ENCODE measurements at regions not wholly inside any gene's neighbourhood (a gene's known extent, or its start where the extent isn't known, plus 50 kb on each side); places are given as distances from the start of the nearest gene placed in this dataset.
"Not testable (repeated sequence)": the region's sequence is repeated elsewhere in the genome, so short reads cannot be mapped to it uniquely, and the experiment has no call there.

DNA sequence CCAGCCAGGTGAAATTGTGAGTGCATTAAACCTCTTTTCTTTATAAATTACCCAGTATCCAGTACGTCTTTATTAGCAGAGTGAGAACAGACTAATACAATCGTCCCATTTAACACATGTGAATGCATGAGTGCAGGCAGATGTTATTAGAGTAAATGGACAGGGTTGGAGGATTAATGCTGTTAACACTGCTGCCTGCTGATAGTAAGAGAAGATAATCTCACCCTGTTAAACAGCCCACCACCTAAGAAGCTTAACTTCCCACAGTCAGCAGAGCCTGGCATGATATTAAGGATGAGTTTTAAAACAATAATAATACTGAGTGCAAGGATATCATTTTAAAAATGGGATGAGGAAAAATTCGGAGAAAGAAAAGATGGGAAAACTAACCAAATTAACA is 181.4 kb upstream of the LHX8 start:
- 8 to 79% (median 52%) methylated on average over 1 to 3 of the region's 3 CpGs for WGBS, 10 experiments
- Histone ChIP-seq H3K27ac (no peak overlapping the region), H3K4me3 (no peak overlapping the region), H3K4me1 (replicated peaks in 1 of 2) (peaks cover 0 to 4% of the 10 kb centered on the region in 2 donors)
- no peak for ATAC-seq (replicated peaks in 6 of 8)
- in situ Hi-C loops (cut with MboI; ENCODE audit: low pct_unique_long_range_greater_than_20kb in 2 of 9, low sequenced_read_pairs in 9 of 9, unreplicated experiment in 9 of 9): no loop called here

- in situ Hi-C loops (cut with MboI; ENCODE audit: low pct_unique_long_range_greater_than_20kb in 2 of 9, low sequenced_read_pairs in 9 of 9, unreplicated experiment in 9 of 9): no loop called here
- Histone ChIP-seq H3K4me1 (replicated peaks in 1 of 2) (peaks cover 0 to 4% of the 10 kb centered on the region in 2 donors), H3K4me3 (no peak overlapping the region), H3K27ac (no peak overlapping the region)
- 0 to 90% (median 68%) methylated on average over 1 to 3 of the region's 3 CpGs; no CpG with 5 or more reads in 1 of the 10 experiments for WGBS, 10 experiments
- no peak for ATAC-seq (replicated peaks in 6 of 8)
Observed at GRCh38 chr1:74953622-74954021, 180.6 kb upstream of the LHX8 start.

DNA sequence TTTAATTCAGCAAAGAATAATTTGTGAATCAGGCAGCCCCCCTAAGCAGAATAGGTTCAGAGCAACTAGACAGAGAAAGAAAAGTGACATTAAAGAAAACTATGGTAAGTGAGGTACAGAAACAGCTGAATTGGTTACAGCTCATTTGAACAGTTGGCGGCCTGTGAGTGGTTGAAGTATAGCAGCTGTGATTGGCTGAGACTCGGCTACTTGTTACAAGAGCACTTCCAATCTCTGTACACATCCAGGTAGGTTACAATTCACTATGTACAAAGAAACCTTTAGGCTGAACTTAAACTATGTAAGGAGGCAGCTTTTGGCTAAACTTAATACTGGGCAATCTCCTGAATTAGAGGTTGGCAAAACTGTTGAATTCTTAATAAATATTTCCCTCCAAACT is 171.1 kb upstream of the LHX8 start:
- ATAC-seq (replicated peaks in 6 of 8): no peak
- H3K4me3 ChIP-seq: no peak overlapping the region
- in situ Hi-C loops (cut with MboI; ENCODE audit: low pct_unique_long_range_greater_than_20kb in 2 of 9, low sequenced_read_pairs in 9 of 9, unreplicated experiment in 9 of 9): no loop called here
- WGBS, 10 experiments: 25 to 100% (median 98%) methylated on average over 2 of the region's 2 CpGs; no CpG with 5 or more reads in 4 of the 10 experiments
- no peak overlapping the region for H3K27ac ChIP-seq
- H3K4me1 ChIP-seq (replicated peaks in 1 of 2): peaks cover 7 to 13% of the 10 kb centered on the region in 2 donors

- H3K4me3 ChIP-seq: no peak overlapping the region
- ATAC-seq (replicated peaks in 6 of 8): peak in 5 of 8 experiments; percentile 93 to 99 (median 97)
- no peak overlapping the region for H3K27ac ChIP-seq
- WGBS, 10 experiments: 9 to 58% (median 27%) methylated on average over 6 to 9 of the region's 9 CpGs; no CpG with 5 or more reads in 1 of the 10 experiments
- in situ Hi-C loops (cut with MboI; ENCODE audit: low pct_unique_long_range_greater_than_20kb in 2 of 9, low sequenced_read_pairs in 9 of 9, unreplicated experiment in 9 of 9): no loop called here
- H3K4me1 ChIP-seq (replicated peaks in 1 of 2): peaks cover 7 to 13% of the 10 kb centered on the region in 2 donors
Observed at GRCh38 chr1:74964508-74965102, 169.6 kb upstream of the LHX8 start.

- ATAC-seq (replicated peaks in 6 of 8): no peak
- in situ Hi-C loops (cut with MboI; ENCODE audit: low pct_unique_long_range_greater_than_20kb in 2 of 9, low sequenced_read_pairs in 9 of 9, unreplicated experiment in 9 of 9): no loop called here
- H3K4me3 ChIP-seq: no peak overlapping the region
Observed at GRCh38 chr1:74969566-74970135, 164.5 kb upstream of the LHX8 start.

DNA sequence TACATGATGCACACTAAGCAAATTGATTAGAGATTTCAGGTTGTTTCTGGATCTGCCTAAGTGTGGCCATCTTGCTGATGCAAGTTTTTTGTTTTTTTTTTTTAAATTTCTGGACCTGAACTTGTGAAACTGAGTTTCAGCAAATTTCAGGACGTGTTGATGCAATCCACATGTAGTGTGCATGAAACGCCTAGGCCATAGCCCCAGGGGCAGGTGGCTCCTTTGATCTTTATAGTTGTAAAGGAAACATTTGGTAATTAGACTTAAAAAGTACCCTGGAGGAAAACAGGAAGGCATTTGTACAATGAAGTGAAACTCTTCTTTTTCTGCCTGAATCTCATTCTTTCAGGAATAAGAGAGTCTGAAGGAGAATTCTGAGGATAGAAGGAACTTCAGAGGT is 162.2 kb upstream of the LHX8 start:
- Histone ChIP-seq H3K4me1 (replicated peaks in 1 of 2) (no peaks in the 10 kb centered on the region), H3K27ac (no peak overlapping the region), H3K4me3 (no peak overlapping the region)
- WGBS, 10 experiments: 0 to 65% (median 33%) methylated on average over 1 to 2 of the region's 2 CpGs; no CpG with 5 or more reads in 1 of the 10 experiments
- no peak for ATAC-seq (replicated peaks in 6 of 8)
- in situ Hi-C loops (cut with MboI; ENCODE audit: low pct_unique_long_range_greater_than_20kb in 2 of 9, low sequenced_read_pairs in 9 of 9, unreplicated experiment in 9 of 9): no loop called here

More at GRCh38 chr1:74969566-74970135, 164.5 kb upstream of the LHX8 start:
- Histone ChIP-seq H3K27ac (no peak overlapping the region), H3K4me1 (replicated peaks in 1 of 2) (peaks cover 3 to 8% of the 10 kb centered on the region in 2 donors)
- 7 to 92% (median 80%) methylated on average over 1 to 2 of the region's 2 CpGs for WGBS, 10 experiments

DNA sequence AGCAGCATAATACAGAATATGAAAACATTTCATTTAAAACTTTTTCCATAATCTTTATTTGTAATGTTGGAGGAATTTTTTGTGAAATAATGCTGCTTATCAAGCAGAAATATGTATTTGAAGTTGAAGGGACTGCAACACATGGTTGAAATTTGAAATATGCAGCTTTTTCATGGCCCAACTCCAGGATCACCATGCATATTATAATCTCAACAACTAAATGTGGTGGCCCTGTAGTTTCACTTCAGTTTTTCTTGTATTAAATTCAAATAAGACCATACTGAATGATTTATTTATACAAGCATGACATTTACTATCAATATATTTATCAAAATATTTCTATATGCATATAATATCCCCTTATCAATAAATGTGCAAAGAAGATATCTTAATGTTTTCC is 157.7 kb upstream of the LHX8 start:
- H3K4me3 ChIP-seq: no peak overlapping the region
- in situ Hi-C loops (cut with MboI; ENCODE audit: low pct_unique_long_range_greater_than_20kb in 2 of 9, low sequenced_read_pairs in 9 of 9, unreplicated experiment in 9 of 9): no loop called here
- peak in 2 of 8 experiments; percentile 49 to 58 for ATAC-seq (replicated peaks in 6 of 8)
- H3K27ac ChIP-seq: no peak overlapping the region
- no peaks in the 10 kb centered on the region for H3K4me1 ChIP-seq (replicated peaks in 1 of 2)

GRCh38 chr1:74992448-74992847 is 141.7 kb upstream of the LHX8 start:
- 43 to 100% (median 100%) methylated on average over 1 of the region's 1 CpG; no CpG with 5 or more reads in 1 of the 10 experiments for WGBS, 10 experiments
- in situ Hi-C loops (cut with MboI; ENCODE audit: low pct_unique_long_range_greater_than_20kb in 2 of 9, low sequenced_read_pairs in 9 of 9, unreplicated experiment in 9 of 9); H3K27ac ChIP-seq; H3K4me3 ChIP-seq; ATAC-seq (replicated peaks in 6 of 8); H3K4me1 ChIP-seq (replicated peaks in 1 of 2): not testable (repeated sequence)

DNA sequence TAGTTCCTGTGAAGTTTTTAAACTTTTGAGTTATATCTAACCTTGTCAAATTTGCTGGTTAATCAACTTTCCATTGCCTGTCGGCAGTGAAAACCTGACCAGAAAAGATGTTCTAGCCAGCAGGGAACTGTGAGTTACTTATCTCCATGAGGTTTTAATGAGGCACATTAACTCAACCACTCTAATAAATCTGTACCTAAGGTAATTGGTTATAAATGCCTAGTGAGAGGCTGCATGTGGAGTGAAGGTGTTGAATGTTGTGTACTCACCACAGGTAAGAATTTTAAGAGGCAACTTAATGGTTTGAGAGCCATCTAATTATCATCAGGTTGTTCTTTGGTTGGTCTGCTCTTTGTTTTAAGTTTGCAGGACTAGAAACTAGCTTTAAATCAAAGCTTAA is 138.4 kb upstream of the LHX8 start:
- ATAC-seq (replicated peaks in 6 of 8): no peak
- no peak overlapping the region for H3K4me3 ChIP-seq
- in situ Hi-C loops (cut with MboI; ENCODE audit: low pct_unique_long_range_greater_than_20kb in 2 of 9, low sequenced_read_pairs in 9 of 9, unreplicated experiment in 9 of 9): no loop called here
- no peaks in the 10 kb centered on the region for H3K4me1 ChIP-seq (replicated peaks in 1 of 2)
- WGBS, 10 experiments: 25 to 100% (median 100%) methylated on average over 1 of the region's 1 CpG; no CpG with 5 or more reads in 2 of the 10 experiments
- no peak overlapping the region for H3K27ac ChIP-seq

DNA sequence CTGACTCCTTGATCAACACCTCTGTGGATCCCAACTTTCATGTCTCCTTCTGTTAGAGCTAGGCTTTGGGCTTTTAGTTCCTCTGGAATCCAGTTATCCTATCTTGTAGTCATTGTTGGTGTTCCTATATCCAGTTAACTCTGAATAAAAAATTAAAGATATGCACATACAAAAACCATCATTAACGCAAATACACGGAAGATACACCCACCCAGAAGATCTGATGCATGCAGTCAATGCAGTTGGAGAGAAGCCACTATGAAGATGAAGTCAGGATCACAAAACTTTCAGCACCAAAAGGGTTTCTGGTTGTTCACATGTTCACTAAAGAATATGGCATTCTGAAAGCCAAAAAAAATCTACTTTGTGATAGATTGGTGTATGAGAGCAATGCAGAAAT is 123.6 kb upstream of the LHX8 start:
- 0 to 94% (median 38%) methylated on average over 1 to 2 of the region's 2 CpGs; no CpG with 5 or more reads in 2 of the 10 experiments for WGBS, 10 experiments
- H3K27ac ChIP-seq: no peak overlapping the region
- no peak overlapping the region for H3K4me3 ChIP-seq
- in situ Hi-C loops (cut with MboI; ENCODE audit: low pct_unique_long_range_greater_than_20kb in 2 of 9, low sequenced_read_pairs in 9 of 9, unreplicated experiment in 9 of 9): no loop called here
- no peaks in the 10 kb centered on the region for H3K4me1 ChIP-seq (replicated peaks in 1 of 2)
- ATAC-seq (replicated peaks in 6 of 8): peak in 2 of 8 experiments; percentile 53 to 68

DNA sequence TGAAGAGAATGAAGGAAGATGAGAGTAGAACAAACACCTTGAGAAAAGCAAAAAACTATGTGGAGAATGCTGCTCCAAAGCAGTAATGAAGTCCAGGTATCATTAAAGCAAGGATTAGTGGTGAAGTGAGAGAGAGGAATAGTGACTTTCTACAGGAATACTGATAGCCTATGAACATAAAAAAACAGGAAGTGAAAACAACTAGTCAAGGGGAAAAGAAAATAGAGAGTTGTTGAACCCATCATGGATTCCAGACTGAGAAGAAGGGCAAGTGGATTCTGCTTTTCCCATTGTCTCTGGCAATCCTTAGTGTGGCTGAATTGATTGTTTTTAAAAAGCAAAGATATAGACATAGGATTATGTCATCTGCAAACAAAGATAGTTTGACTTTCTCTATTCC is 119.9 kb upstream of the LHX8 start:
- no peak overlapping the region for H3K27ac ChIP-seq
- no peaks in the 10 kb centered on the region for H3K4me1 ChIP-seq (replicated peaks in 1 of 2)
- in situ Hi-C loops (cut with MboI; ENCODE audit: low pct_unique_long_range_greater_than_20kb in 2 of 9, low sequenced_read_pairs in 9 of 9, unreplicated experiment in 9 of 9): no loop called here
- H3K4me3 ChIP-seq: no peak overlapping the region
- no peak for ATAC-seq (replicated peaks in 6 of 8)

DNA sequence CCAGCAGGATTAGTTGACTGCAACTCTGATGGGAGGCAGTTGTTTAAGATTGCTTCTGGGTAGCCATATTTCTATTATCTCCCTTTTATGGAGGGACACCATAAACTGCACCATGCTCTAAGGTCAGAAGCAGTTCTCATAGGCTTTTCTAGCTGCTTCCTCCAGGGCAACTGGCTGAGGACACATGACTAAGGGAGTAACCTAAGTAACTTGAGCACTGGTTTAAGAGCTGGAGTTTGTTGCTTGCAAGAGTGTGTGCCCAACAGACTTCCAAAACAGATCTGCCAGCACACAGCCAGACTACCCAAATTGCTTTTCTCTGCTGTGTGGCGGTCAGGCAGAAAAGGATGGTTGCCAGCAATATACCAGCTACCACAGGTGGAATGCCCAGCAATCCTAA is 111.2 kb upstream of the LHX8 start:
- no peak overlapping the region for H3K27ac ChIP-seq
- no peaks in the 10 kb centered on the region for H3K4me1 ChIP-seq (replicated peaks in 1 of 2)
- ATAC-seq (replicated peaks in 6 of 8): no peak
- 0 to 100% (median 78%) methylated on average over 1 of the region's 1 CpG; no CpG with 5 or more reads in 3 of the 10 experiments for WGBS, 10 experiments
- no peak overlapping the region for H3K4me3 ChIP-seq
- in situ Hi-C loops (cut with MboI; ENCODE audit: low pct_unique_long_range_greater_than_20kb in 2 of 9, low sequenced_read_pairs in 9 of 9, unreplicated experiment in 9 of 9): no loop called here

DNA sequence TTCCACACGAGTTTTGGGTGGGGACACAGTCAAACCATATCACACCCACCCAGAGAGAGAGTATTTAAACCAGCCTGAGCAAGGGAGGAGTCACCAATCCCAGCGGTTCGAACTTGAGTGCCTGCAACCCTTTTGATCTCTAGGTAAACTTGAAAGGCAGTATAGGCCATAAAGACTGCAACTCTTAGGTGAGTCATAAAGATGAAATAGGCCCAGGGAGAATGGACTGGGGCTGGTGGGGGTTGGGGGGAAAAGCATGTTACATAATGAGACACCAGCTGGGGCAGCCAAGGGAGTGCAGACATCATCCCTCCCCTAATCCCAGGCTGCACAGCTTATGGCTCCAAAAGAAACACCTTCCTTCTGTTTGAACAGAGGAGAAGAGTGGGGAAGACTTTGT is 99.8 kb upstream of the LHX8 start:
- 0 to 83% (median 62%) methylated on average over 1 to 3 of the region's 3 CpGs; no CpG with 5 or more reads in 4 of the 10 experiments for WGBS, 10 experiments

GRCh38 chr1:75035536-75035935 is 98.7 kb upstream of the LHX8 start:
- in situ Hi-C loops (cut with MboI; ENCODE audit: low pct_unique_long_range_greater_than_20kb in 2 of 9, low sequenced_read_pairs in 9 of 9, unreplicated experiment in 9 of 9): no loop called here
- H3K27ac ChIP-seq: no peak overlapping the region
- 40 to 90% (median 73%) methylated on average over 1 to 4 of the region's 4 CpGs; no CpG with 5 or more reads in 5 of the 10 experiments for WGBS, 10 experiments
- ATAC-seq (replicated peaks in 6 of 8): peak in 2 of 8 experiments; percentile 23 to 51
- no peak overlapping the region for H3K4me3 ChIP-seq
- no peaks in the 10 kb centered on the region for H3K4me1 ChIP-seq (replicated peaks in 1 of 2)

More for the DNA sequence above, 99.8 kb upstream of the LHX8 start:
- H3K4me1 ChIP-seq (replicated peaks in 1 of 2): no peaks in the 10 kb centered on the region
- H3K27ac ChIP-seq: no peak overlapping the region
- H3K4me3 ChIP-seq: no peak overlapping the region
- in situ Hi-C loops (cut with MboI; ENCODE audit: low pct_unique_long_range_greater_than_20kb in 2 of 9, low sequenced_read_pairs in 9 of 9, unreplicated experiment in 9 of 9): no loop called here
- no peak for ATAC-seq (replicated peaks in 6 of 8)

Measured in motor neuron (in vitro differentiated cells).